ENCODE measurements at regions not wholly inside any gene's neighbourhood (a gene's known extent, or its start where the extent isn't known, plus 50 kb on each side); places are given as distances from the start of the nearest gene placed in this dataset.

DNA sequence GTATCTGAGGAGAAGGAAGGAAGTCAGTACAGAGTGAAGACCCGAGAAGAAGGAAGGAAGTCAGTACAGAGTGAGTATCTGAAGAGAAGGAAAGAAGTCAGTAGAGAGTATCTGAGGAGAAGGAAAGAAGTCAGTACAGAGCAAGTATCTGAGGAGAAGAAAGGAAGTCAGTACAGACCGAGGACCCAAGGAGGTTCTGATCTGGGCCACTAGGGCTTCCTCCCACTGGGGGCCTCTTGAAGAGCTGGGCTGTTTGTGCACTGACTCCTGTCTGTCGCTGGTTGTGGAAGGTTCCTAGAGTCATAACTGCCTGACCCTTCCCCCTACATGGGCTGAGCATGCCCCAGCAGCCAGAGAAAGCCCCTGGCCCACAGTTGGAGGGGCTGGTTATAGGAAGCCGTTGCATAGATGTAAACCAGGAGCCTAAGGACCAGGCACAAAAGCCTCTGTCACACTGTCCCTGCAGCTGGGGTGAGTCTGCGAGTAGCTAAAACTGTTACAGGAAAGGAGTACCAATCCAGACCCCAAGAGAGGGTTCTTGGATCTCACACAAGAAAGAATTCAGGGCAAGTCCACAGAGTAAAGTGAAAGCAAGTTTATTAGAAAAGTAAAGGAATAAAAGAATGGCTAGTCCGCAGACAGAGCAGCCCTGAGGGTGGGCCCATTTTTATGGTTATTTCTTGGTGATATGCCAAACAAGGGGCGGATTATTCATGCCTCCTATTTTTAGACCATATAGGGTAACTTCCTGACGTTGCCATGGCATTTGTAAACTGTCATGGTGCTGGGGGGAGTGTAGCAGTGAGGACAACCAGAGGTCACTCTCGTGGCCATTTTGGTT, 395.9 kb downstream of the PREX1 start:
- no peak for FAIRE-seq

DNA sequence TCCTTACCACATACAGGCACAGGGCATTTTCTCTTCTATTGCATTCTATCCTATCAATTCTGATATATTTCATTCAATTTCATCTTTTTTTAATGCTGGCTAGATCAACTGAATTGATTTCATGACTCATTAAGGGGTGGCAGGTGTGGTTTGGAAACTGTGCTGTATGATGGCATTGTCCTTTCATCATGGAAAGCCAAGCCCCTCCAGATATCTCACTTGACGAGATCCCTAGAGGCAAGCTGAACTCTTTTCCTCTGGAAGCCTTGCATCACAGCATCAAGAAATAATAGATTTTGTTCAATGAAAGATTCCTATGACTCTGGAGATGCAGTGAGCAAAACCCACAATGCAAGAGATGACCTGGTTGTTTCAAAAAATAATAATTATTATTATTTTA, 401.2 kb downstream of the PREX1 start:
- FAIRE-seq (no peak), DNase-seq (ENCODE audit: insufficient read length, low spot score) (no peak)
- no peak for TF ChIP-seq TAF1 (IDR thresholded peaks at IDR 0.05; ENCODE audit: low read depth, low read length)
- TF ChIP-seq POLR2AphosphoS5 (IDR thresholded peaks at IDR 0.05; ENCODE audit: low read depth, low read length), result no peak
- no peak for TF ChIP-seq POLR2A (IDR thresholded peaks at IDR 0.05; ENCODE audit: low read depth, low read length)
- no peak for TF ChIP-seq PAX5 (IDR thresholded peaks at IDR 0.05; ENCODE audit: insufficient read depth, low read length, severe bottlenecking)
- TF ChIP-seq POU2F2 (IDR thresholded peaks at IDR 0.05; ENCODE audit: low read depth, low read length), result no peak
- no peak for TF ChIP-seq SPI1 (IDR thresholded peaks at IDR 0.05; ENCODE audit: low read depth, low read length)

More for the DNA sequence above, 395.9 kb downstream of the PREX1 start:
- no peak for DNase-seq (ENCODE audit: insufficient read length, low spot score)
- TF ChIP-seq POLR2AphosphoS5 (IDR thresholded peaks at IDR 0.05; ENCODE audit: low read depth, low read length), result no peak
- TF ChIP-seq TAF1 (IDR thresholded peaks at IDR 0.05; ENCODE audit: low read depth, low read length), result no peak
- no peak for TF ChIP-seq POLR2A (IDR thresholded peaks at IDR 0.05; ENCODE audit: low read depth, low read length)
- TF ChIP-seq SPI1 (IDR thresholded peaks at IDR 0.05; ENCODE audit: low read depth, low read length), result no peak
- TF ChIP-seq POU2F2 (IDR thresholded peaks at IDR 0.05; ENCODE audit: low read depth, low read length), result no peak
- no peak for TF ChIP-seq PAX5 (IDR thresholded peaks at IDR 0.05; ENCODE audit: insufficient read depth, low read length, severe bottlenecking)

DNA sequence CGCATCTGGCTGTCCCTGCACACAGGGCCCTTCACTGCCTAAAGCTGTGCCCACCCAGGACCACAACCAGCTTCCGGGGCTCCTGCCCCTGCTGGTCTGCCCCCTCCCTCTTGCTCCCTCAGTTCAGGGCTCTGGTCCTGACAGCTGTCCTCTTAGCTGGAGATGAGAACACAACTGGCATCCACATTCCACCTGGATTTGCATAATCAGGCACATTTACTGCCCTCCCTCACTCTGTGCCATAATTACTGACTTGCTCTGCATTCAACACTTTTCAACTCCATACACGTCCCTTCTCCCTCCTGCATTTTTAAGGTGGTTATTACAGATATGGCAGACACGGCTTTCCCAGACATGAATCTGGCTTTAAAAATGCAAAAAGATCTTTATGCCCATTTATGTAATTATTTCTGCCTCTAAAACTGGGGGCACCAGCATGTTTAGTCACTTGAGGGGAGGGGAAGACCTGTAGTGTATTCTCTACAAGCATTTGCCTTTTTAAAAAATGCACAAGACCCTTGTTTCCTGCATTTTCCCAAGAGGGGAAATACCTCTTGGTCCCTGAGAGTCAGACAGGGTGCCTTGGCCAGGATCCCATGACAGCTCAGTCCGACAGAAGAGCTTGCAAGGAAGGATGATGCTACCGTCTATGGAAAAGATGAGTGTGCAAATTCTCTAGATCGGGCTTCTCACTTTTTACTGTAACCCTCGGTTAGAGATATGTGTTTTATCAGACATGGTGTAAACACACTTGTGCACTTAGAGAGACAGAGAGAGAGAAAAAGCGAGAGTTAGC, 401.8 kb downstream of the PREX1 start:
- no peak for FAIRE-seq
- no peak for TF ChIP-seq POU2F2 (IDR thresholded peaks at IDR 0.05; ENCODE audit: low read depth, low read length)
- TF ChIP-seq POLR2AphosphoS5 (IDR thresholded peaks at IDR 0.05; ENCODE audit: low read depth, low read length), result no peak
- TF ChIP-seq TAF1 (IDR thresholded peaks at IDR 0.05; ENCODE audit: low read depth, low read length), result no peak
- TF ChIP-seq PAX5 (IDR thresholded peaks at IDR 0.05; ENCODE audit: insufficient read depth, low read length, severe bottlenecking), result no peak
- no peak for TF ChIP-seq POLR2A (IDR thresholded peaks at IDR 0.05; ENCODE audit: low read depth, low read length)
- no peak for TF ChIP-seq SPI1 (IDR thresholded peaks at IDR 0.05; ENCODE audit: low read depth, low read length)

DNA sequence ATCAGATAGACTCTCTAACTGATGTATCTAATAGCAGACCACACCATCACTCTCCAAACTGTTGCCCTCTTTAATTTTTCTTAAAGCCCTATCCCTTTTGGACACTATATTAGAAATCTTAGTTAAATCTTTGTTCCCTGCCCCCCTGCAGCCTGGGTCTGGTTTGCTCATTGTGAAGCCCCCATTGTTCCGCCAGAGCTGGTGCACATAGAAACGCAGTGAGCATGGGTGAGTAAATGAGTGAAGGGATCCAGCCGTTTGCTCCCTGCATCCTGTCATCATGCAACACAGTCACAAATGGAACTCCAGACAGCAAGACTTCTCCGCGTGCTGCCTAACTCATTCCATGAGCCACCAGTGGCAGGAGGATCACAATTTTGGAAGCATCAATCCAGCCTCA, 402.5 kb downstream of the PREX1 start:
- FAIRE-seq, result no peak
- TF ChIP-seq POLR2A (IDR thresholded peaks at IDR 0.05; ENCODE audit: low read depth, low read length), result no peak
- TF ChIP-seq POU2F2 (IDR thresholded peaks at IDR 0.05; ENCODE audit: low read depth, low read length), result no peak
- no peak for TF ChIP-seq SPI1 (IDR thresholded peaks at IDR 0.05; ENCODE audit: low read depth, low read length)
- TF ChIP-seq TAF1 (IDR thresholded peaks at IDR 0.05; ENCODE audit: low read depth, low read length), result no peak
- no peak for TF ChIP-seq PAX5 (IDR thresholded peaks at IDR 0.05; ENCODE audit: insufficient read depth, low read length, severe bottlenecking)
- no peak for TF ChIP-seq POLR2AphosphoS5 (IDR thresholded peaks at IDR 0.05; ENCODE audit: low read depth, low read length)
- no peak for DNase-seq (ENCODE audit: insufficient read length, low spot score)

More for the DNA sequence above, 401.8 kb downstream of the PREX1 start:
- DNase-seq (ENCODE audit: insufficient read length, low spot score), result no peak

DNA sequence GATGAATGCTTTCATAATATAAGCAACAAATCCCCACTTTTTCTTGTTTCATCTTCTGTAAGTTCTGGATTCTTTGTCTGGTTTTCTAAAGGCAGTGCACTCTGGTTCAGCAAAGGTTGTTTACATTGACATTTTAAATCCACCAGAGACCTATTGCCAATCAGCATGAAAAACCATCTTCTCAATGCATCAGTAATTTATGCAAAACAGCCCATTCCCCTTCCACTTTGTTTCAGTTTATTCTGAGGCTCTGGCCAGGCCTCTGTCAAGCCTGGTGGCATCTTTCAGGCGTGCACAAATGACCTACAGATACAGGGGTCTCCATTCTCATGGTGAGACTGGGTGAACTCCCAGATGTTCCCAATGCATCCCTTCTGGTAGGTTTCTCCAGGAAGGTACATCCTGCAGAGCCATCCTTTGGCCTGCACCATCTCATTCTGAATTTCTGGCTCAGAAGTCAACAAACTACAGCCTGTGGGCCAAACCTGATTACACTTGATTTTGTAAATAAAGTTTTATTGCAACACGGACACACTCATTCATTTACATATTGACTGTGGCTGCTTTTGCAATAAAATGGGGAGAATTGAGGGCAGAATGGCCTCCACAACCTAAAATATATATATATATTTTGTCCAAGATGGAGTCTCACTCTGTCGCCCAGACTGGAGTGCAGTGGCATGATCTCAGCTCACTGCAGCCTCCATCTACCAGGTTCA, 405.4 kb downstream of the PREX1 start:
- TF ChIP-seq POLR2AphosphoS5 (IDR thresholded peaks at IDR 0.05; ENCODE audit: low read depth, low read length) (no peak), POU2F2 (IDR thresholded peaks at IDR 0.05; ENCODE audit: low read depth, low read length) (peak; percentile 88)
- peak; percentile 57 for FAIRE-seq
- no peak for DNase-seq (ENCODE audit: insufficient read length, low spot score)

GRCh38 chr20:48421547-48421946, 406.3 kb downstream of the PREX1 start:
- DNase-seq (ENCODE audit: insufficient read length, low spot score) (no peak), FAIRE-seq (no peak)
- TF ChIP-seq POLR2A (IDR thresholded peaks at IDR 0.05; ENCODE audit: low read depth, low read length) (no peak), SPI1 (IDR thresholded peaks at IDR 0.05; ENCODE audit: low read depth, low read length) (no peak), TAF1 (IDR thresholded peaks at IDR 0.05; ENCODE audit: low read depth, low read length) (no peak), POLR2AphosphoS5 (IDR thresholded peaks at IDR 0.05; ENCODE audit: low read depth, low read length) (no peak), POU2F2 (IDR thresholded peaks at IDR 0.05; ENCODE audit: low read depth, low read length) (no peak), PAX5 (IDR thresholded peaks at IDR 0.05; ENCODE audit: insufficient read depth, low read length, severe bottlenecking) (no peak)

DNA sequence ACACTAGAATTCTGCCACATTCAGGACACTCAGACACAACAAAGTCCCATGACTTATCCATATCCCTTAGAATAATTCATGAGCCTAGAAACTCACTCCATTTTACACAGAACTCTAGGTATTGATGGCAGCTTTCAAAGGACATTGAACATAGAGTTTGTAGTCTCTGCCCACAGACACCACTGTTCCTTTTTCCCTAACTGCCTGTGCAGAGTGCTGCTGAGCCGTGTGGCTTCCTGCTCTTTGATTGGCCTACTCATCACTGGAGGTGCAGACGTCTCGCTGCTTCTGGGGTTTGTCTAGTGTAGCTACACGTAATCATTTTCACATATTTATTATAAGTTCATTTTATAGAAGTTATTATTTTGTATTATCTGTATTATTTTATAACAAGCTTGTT, 407.6 kb downstream of the PREX1 start:
- DNase-seq (ENCODE audit: insufficient read length, low spot score), result no peak
- no peak for TF ChIP-seq TAF1 (IDR thresholded peaks at IDR 0.05; ENCODE audit: low read depth, low read length)
- no peak for TF ChIP-seq POLR2AphosphoS5 (IDR thresholded peaks at IDR 0.05; ENCODE audit: low read depth, low read length)
- no peak for TF ChIP-seq POU2F2 (IDR thresholded peaks at IDR 0.05; ENCODE audit: low read depth, low read length)
- TF ChIP-seq PAX5 (IDR thresholded peaks at IDR 0.05; ENCODE audit: insufficient read depth, low read length, severe bottlenecking), result no peak
- TF ChIP-seq SPI1 (IDR thresholded peaks at IDR 0.05; ENCODE audit: low read depth, low read length), result no peak
- no peak for TF ChIP-seq POLR2A (IDR thresholded peaks at IDR 0.05; ENCODE audit: low read depth, low read length)
- FAIRE-seq, result no peak

- DNase-seq (ENCODE audit: insufficient read length, low spot score) (no peak), FAIRE-seq (no peak)
- no peak for TF ChIP-seq POLR2A (IDR thresholded peaks at IDR 0.05; ENCODE audit: low read depth, low read length)
- TF ChIP-seq POU2F2 (IDR thresholded peaks at IDR 0.05; ENCODE audit: low read depth, low read length), result no peak
Observed at GRCh38 chr20:48419173-48419572, 408.6 kb downstream of the PREX1 start.

GRCh38 chr20:48416002-48416401, 411.8 kb downstream of the PREX1 start:
- FAIRE-seq, result no peak

More at GRCh38 chr20:48416002-48416401, 411.8 kb downstream of the PREX1 start:
- DNase-seq (ENCODE audit: insufficient read length, low spot score), result no peak
- TF ChIP-seq PAX5 (IDR thresholded peaks at IDR 0.05; ENCODE audit: insufficient read depth, low read length, severe bottlenecking) (no peak), TAF1 (IDR thresholded peaks at IDR 0.05; ENCODE audit: low read depth, low read length) (no peak), POLR2A (IDR thresholded peaks at IDR 0.05; ENCODE audit: low read depth, low read length) (no peak), SPI1 (IDR thresholded peaks at IDR 0.05; ENCODE audit: low read depth, low read length) (no peak), POU2F2 (IDR thresholded peaks at IDR 0.05; ENCODE audit: low read depth, low read length) (no peak), POLR2AphosphoS5 (IDR thresholded peaks at IDR 0.05; ENCODE audit: low read depth, low read length) (no peak)
